SK-N-SH treated with all-trans-retinoic acid at 6 μM for 48 hours (cell line): ENCODE measurements at regions not wholly inside any gene's neighbourhood (a gene's known extent, or its start where the extent isn't known, plus 50 kb on each side); places are given as distances from the start of the nearest gene placed in this dataset.

Experiments used
- ARNTL ChIP-seq: fragments of 450-650 bp; formaldehyde crosslinking; IDR thresholded peaks from 2 replicates; pipeline ENCODE4 v1.5.0; 2020; ENCODE audit warnings: low read depth, mild to moderate bottlenecking, moderate library complexity, borderline replicate concordance
- ZFP3 ChIP-seq: fragments of 250-450 bp; sonication (Bioruptor Pico); IDR thresholded peaks from 2 replicates; pipeline ENCODE4 v1.5.0; 2020; ENCODE audit warnings: mild to moderate bottlenecking, moderate library complexity

GRCh38 chr13:22871231-22871630 is 309.5 kb upstream of the SGCG start:
- TF ChIP-seq ARNTL (CRISPR knock-in tag): no peak
- TF ChIP-seq ZFP3 (CRISPR knock-in tag): no peak
